ENCODE measurements at regions not wholly inside any gene's neighbourhood (a gene's known extent, or its start where the extent isn't known, plus 50 kb on each side); places are given as distances from the start of the nearest gene placed in this dataset.

GRCh38 chr9:87002517-87002916 lies 55.2 kb upstream of the GAS1 start:
- TF ChIP-seq POLR2A (IDR thresholded peaks at IDR 0.05): no peak
- TF ChIP-seq CTCF (IDR thresholded peaks at IDR 0.05): no peak
- no peak for TF ChIP-seq POLR2AphosphoS5 (IDR thresholded peaks at IDR 0.05; ENCODE audit: insufficient read depth in 1 of 2, low read depth in 1 of 2)

Data from vagina (tissue), 2 donors.